Mesendoderm (in vitro differentiated cells): ENCODE measurements at regions not wholly inside any gene's neighbourhood (a gene's known extent, or its start where the extent isn't known, plus 50 kb on each side); places are given as distances from the start of the nearest gene placed in this dataset.

Experiments
- DNase-seq: peaks from one replicate; pipeline ENCODE4 v3.0.0; 2013
- H2AK5ac ChIP-seq: 2 replicates; pipeline ENCODE4 v1.6.1; 2013; ENCODE audit warnings: low read length, inconsistent platforms
- H2BK120ac ChIP-seq: 2 replicates; pipeline ENCODE4 v1.6.1; 2013; ENCODE audit warnings: low read depth, mild to moderate bottlenecking, low read length, moderate library complexity, mixed read lengths
- H2BK15ac ChIP-seq: replicated peaks from 2 replicates; pipeline ENCODE4 v1.6.1; 2013; ENCODE audit warnings: low read depth, mild to moderate bottlenecking, moderate library complexity
- H2BK5ac ChIP-seq: 2 replicates; pipeline ENCODE4 v1.6.1; 2013; ENCODE audit warnings: low read length, inconsistent platforms
- H3K18ac ChIP-seq: 2 replicates; pipeline ENCODE4 v1.6.1; 2013; ENCODE audit warnings: mild to moderate bottlenecking, low read length, mixed read lengths
- H3K23ac ChIP-seq: one replicate; pipeline ENCODE4 v1.6.1; 2013; ENCODE audit warnings: low read length
- H3K27ac ChIP-seq: 2 replicates; pipeline ENCODE4 v1.5.1; 2013; ENCODE audit warnings: low read depth, mild to moderate bottlenecking, inconsistent platforms, low read length, moderate library complexity
- H3K27me3 ChIP-seq: 2 replicates; pipeline ENCODE4 v1.6.1; 2013; ENCODE audit warnings: low read length, control low read depth, mild to moderate bottlenecking, inconsistent platforms; ENCODE audit not compliant: insufficient read depth, poor library complexity
- H3K36me3 ChIP-seq: 2 replicates; pipeline ENCODE4 v1.6.1; 2013; ENCODE audit warnings: low read length, inconsistent platforms; ENCODE audit not compliant: control insufficient read depth, insufficient read depth
- H3K4ac ChIP-seq: one replicate; pipeline ENCODE4 v1.6.1; 2013; ENCODE audit warnings: low read depth, mild to moderate bottlenecking, low read length, moderate library complexity
- H3K4me1 ChIP-seq: 2 replicates; pipeline ENCODE4 v1.6.1; 2013; ENCODE audit warnings: low read depth, low read length, inconsistent platforms; ENCODE audit not compliant: control insufficient read depth
- H3K4me2 ChIP-seq: 2 replicates; pipeline ENCODE4 v1.6.1; 2013; ENCODE audit warnings: low read length
- H3K4me3 ChIP-seq: 2 replicates; pipeline ENCODE4 v1.5.1; 2013; ENCODE audit warnings: mild to moderate bottlenecking, low read length
- H3K56ac ChIP-seq: one replicate; pipeline ENCODE4 v1.6.1; 2013; ENCODE audit warnings: low read length
- H3K79me1 ChIP-seq: 2 replicates; pipeline ENCODE4 v1.6.1; 2013; ENCODE audit warnings: low read length, inconsistent platforms
- H3K79me2 ChIP-seq: 2 replicates; pipeline ENCODE4 v1.6.1; 2013; ENCODE audit warnings: mild to moderate bottlenecking, low read length; ENCODE audit not compliant: control insufficient read depth, insufficient read depth
- H3K9ac ChIP-seq: 2 replicates; pipeline ENCODE4 v1.6.1; 2013; ENCODE audit warnings: low read length, inconsistent platforms
- H4K5ac ChIP-seq: one replicate; pipeline ENCODE4 v1.6.1; 2013; ENCODE audit warnings: low read length
- H4K8ac ChIP-seq: one replicate; pipeline ENCODE4 v1.6.1; 2013; ENCODE audit warnings: low read depth, mild to moderate bottlenecking, control low read depth, low read length, moderate library complexity
- WGBS: extraction: QIAGEN DNeasy Blood & Tissue Kit; methylation state at CpG from one replicate; pipeline ENCODE4 v1.1.7; 2013; ENCODE audit warnings: low lambda C conversion rate, missing lambda C conversion rate; ENCODE audit not compliant: insufficient coverage; ENCODE audit errors: extremely low coverage; 5-methylcytosine and 5-hydroxymethylcytosine counted together

DNA sequence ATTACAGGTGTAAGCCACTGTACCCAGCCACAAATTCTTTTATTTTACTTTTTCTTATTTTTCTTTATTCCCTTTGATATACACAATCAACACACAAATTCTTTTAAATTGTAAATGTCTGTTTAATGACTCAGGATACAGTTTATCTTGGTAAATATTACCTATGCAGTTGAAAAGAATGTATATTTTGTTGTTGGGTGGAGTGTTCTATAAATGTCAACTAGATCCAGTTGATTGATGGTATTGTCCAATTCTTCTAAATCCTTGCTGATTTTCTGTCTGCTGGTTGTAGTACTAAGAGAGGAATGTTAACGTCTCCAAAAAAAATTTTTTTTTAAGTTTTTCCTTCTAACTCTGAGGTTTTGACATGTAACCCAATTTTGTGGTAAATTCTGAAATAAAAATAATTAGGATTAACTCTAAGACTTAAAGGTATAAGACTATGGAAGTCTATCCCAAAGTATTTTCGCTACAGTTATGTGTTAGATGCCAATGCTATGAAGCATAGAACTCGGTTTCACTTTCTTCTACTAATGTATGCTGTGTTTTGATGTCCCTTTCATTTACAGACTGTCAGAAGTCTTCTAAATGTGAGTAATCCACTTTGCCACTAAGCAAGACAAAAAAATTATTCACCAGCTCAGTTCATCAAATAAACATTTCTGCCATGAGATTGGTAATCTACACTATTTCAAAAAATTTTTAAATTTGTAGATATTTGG, 720.2 kb upstream of the C9orf72 start:
- no peak overlapping the region for H3K9ac ChIP-seq
- H3K4ac ChIP-seq, result no peak overlapping the region
- H3K4me2 ChIP-seq, result no peak overlapping the region
- no peak overlapping the region for H3K27ac ChIP-seq
- no peaks in the 10 kb centered on the region for H3K79me2 ChIP-seq
- no peak overlapping the region for H2BK5ac ChIP-seq
- H2AK5ac ChIP-seq, result no peak overlapping the region
- H3K4me3 ChIP-seq, result no peak overlapping the region
- no peaks in the 10 kb centered on the region for H3K79me1 ChIP-seq
- H3K56ac ChIP-seq, result no peak overlapping the region
- H4K8ac ChIP-seq, result no peak overlapping the region
- H4K5ac ChIP-seq, result no peak overlapping the region
- H3K36me3 ChIP-seq, result no peaks in the 10 kb centered on the region
- no peak for DNase-seq
- WGBS, result no CpG with 5 or more reads among the region's 3 CpGs
- H2BK15ac ChIP-seq, result no peak overlapping the region
- H3K4me1 ChIP-seq, result no peaks in the 10 kb centered on the region
- H2BK120ac ChIP-seq, result no peak overlapping the region
- no peak overlapping the region for H3K18ac ChIP-seq
- H3K23ac ChIP-seq, result no peak overlapping the region
- no peaks in the 10 kb centered on the region for H3K27me3 ChIP-seq

DNA sequence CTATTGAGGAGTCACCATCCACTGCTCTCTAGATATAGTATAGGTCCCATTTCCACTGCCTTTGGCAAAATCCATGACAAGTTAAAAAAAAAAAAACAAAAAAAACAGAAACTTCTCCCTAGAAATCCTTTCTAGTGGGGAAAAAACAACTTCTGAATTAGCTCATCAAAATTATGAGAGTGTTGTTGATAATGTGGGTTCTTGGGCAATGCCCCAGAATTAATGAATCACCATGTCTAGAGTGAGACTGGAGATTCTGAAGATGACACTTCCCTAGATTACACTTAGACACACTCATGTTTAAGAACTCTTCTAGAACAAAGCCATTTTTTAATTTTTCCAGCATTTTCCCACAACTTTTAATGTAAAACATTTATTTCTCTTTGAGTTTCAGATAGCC, 728.0 kb upstream of the C9orf72 start:
- Histone ChIP-seq H3K4me1 (no peaks in the 10 kb centered on the region), H3K18ac (no peak overlapping the region), H2AK5ac (no peak overlapping the region), H3K27ac (no peak overlapping the region), H2BK5ac (no peak overlapping the region), H3K4me3 (no peak overlapping the region), H3K9ac (no peak overlapping the region), H4K8ac (no peak overlapping the region), H3K79me2 (no peaks in the 10 kb centered on the region), H4K5ac (no peak overlapping the region), H2BK120ac (no peak overlapping the region), H3K23ac (no peak overlapping the region), H3K27me3 (no peaks in the 10 kb centered on the region), H3K79me1 (no peaks in the 10 kb centered on the region), H3K56ac (no peak overlapping the region), H2BK15ac (no peak overlapping the region), H3K4me2 (no peak overlapping the region), H3K36me3 (no peaks in the 10 kb centered on the region), H3K4ac (no peak overlapping the region)
- no peak for DNase-seq

DNA sequence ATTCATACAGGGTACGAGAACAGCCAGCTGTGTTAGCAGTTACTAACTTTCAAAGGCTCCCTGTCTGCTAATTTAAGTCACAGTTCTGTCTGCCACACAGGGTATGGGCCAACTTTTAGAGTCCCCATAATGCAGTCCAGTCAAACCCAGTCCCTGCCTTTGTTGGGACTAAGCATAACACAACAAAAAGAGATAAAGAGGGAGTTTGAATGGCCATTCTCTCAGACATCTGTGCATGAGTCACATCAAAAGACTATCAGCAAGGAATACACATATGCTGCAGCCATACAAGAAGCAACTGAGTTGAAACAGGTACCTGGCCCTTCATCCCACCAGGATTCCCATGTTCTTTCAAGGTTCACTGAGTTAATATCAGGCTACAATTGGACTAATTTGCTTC, 744.5 kb upstream of the C9orf72 start:
- H3K79me1 ChIP-seq, result no peaks in the 10 kb centered on the region
- H3K9ac ChIP-seq, result no peak overlapping the region
- H3K4ac ChIP-seq, result no peak overlapping the region
- H2BK120ac ChIP-seq, result no peak overlapping the region
- H3K4me3 ChIP-seq, result no peak overlapping the region
- H2BK5ac ChIP-seq, result no peak overlapping the region
- no peak overlapping the region for H3K23ac ChIP-seq
- no peak overlapping the region for H3K18ac ChIP-seq
- no peak overlapping the region for H4K8ac ChIP-seq
- no peaks in the 10 kb centered on the region for H3K36me3 ChIP-seq
- no peak overlapping the region for H3K4me2 ChIP-seq
- no peak overlapping the region for H2AK5ac ChIP-seq
- no peak overlapping the region for H3K27ac ChIP-seq
- no peak overlapping the region for H4K5ac ChIP-seq
- H2BK15ac ChIP-seq, result no peak overlapping the region
- no peak for DNase-seq
- WGBS, result no CpG with 5 or more reads among the region's 1 CpG
- H3K27me3 ChIP-seq, result no peaks in the 10 kb centered on the region
- no peaks in the 10 kb centered on the region for H3K79me2 ChIP-seq
- no peaks in the 10 kb centered on the region for H3K4me1 ChIP-seq
- no peak overlapping the region for H3K56ac ChIP-seq

DNA sequence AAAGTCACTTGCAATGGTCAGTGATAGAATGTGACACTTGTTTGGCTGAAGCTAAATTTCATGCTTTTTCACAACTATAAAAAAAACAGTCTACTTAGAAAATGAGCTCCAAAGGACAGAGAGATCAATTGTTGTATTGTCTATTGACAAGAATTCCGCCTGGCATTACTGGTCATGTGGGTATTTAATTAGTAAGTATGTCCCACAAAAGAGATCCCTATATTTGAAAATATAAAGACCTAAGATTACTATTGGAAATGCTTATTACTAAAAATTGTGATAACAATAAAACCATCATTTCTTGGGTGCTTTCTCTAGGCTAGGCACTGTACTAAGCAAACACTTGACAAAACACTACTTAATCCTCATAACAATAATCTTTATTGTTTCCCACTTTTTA, 745.2 kb upstream of the C9orf72 start:
- Histone ChIP-seq H3K27ac (no peak overlapping the region), H3K4me3 (no peak overlapping the region), H3K23ac (no peak overlapping the region), H3K4me1 (no peaks in the 10 kb centered on the region), H3K36me3 (no peaks in the 10 kb centered on the region), H2BK15ac (no peak overlapping the region), H2BK5ac (no peak overlapping the region), H4K5ac (no peak overlapping the region), H3K27me3 (no peaks in the 10 kb centered on the region), H3K18ac (no peak overlapping the region), H3K79me2 (no peaks in the 10 kb centered on the region), H4K8ac (no peak overlapping the region), H3K4ac (no peak overlapping the region), H3K9ac (no peak overlapping the region), H3K4me2 (no peak overlapping the region), H2AK5ac (no peak overlapping the region), H3K79me1 (no peaks in the 10 kb centered on the region), H2BK120ac (no peak overlapping the region), H3K56ac (no peak overlapping the region)
- no peak for DNase-seq
- no CpG with 5 or more reads among the region's 1 CpG for WGBS

DNA sequence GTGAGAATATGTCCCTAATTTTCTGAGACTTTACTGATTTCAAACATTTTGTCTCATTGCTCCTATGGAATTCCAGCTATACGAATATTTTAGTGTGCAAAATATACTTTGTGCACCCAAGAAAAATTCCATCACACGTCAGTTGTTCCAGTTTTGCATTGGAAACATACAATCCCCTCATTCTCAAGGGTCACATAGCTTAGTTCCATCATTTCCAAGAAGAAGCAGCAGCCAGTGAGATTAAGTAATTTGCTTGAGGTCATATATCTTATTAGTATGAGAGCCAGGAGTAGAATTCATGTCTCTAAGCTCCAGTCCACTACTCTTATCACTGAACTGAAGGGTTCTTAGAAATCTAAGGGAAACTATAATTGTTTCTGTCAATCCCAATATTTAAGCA, 746.7 kb upstream of the C9orf72 start:
- Histone ChIP-seq H3K56ac (no peak overlapping the region), H3K4me3 (no peak overlapping the region), H4K5ac (no peak overlapping the region), H2BK15ac (no peak overlapping the region), H3K79me1 (no peaks in the 10 kb centered on the region), H2BK120ac (no peak overlapping the region), H3K27me3 (no peaks in the 10 kb centered on the region), H3K79me2 (no peaks in the 10 kb centered on the region), H3K4me2 (no peak overlapping the region), H3K27ac (no peak overlapping the region), H3K4ac (no peak overlapping the region), H3K9ac (no peak overlapping the region), H3K36me3 (no peaks in the 10 kb centered on the region), H2BK5ac (no peak overlapping the region), H3K23ac (no peak overlapping the region), H3K18ac (no peak overlapping the region), H4K8ac (no peak overlapping the region), H3K4me1 (no peaks in the 10 kb centered on the region), H2AK5ac (no peak overlapping the region)
- DNase-seq, result no peak
- WGBS, result no CpG with 5 or more reads among the region's 2 CpGs

DNA sequence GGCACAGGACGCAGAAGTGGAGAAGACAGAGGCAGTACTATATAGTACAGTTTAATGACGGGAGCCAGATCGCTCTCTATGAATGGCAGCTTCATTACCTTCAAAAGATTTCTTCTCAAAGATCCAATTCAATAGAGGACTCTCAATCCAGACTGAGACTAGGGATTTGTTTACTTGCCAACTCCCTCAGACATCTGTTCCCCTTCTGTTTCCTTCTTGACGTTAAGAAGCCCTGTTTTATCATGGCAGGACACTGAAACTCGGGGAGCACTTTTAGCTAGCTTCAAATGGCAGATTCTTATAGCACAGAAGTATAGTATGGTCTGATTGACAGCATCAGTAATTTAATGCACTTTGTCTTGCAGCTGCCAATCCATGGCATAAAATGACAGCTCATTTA, 747.3 kb upstream of the C9orf72 start:
- Histone ChIP-seq H3K4me2 (no peak overlapping the region), H3K27me3 (no peaks in the 10 kb centered on the region), H2BK15ac (no peak overlapping the region), H3K27ac (no peak overlapping the region), H3K4ac (no peak overlapping the region), H4K5ac (no peak overlapping the region), H3K79me2 (no peaks in the 10 kb centered on the region), H3K36me3 (no peaks in the 10 kb centered on the region), H3K4me1 (no peaks in the 10 kb centered on the region), H3K56ac (no peak overlapping the region), H2BK5ac (no peak overlapping the region), H3K23ac (no peak overlapping the region), H3K9ac (no peak overlapping the region), H3K79me1 (no peaks in the 10 kb centered on the region), H2AK5ac (no peak overlapping the region), H2BK120ac (no peak overlapping the region), H3K18ac (no peak overlapping the region), H3K4me3 (no peak overlapping the region), H4K8ac (no peak overlapping the region)
- WGBS, result no CpG with 5 or more reads among the region's 5 CpGs
- DNase-seq, result no peak
